Colon (tissue), 2 donors: ENCODE measurements at regions not wholly inside any gene's neighbourhood (a gene's known extent, or its start where the extent isn't known, plus 50 kb on each side); places are given as distances from the start of the nearest gene placed in this dataset.
"Not testable (repeated sequence)": the region's sequence is repeated elsewhere in the genome, so short reads cannot be mapped to it uniquely, and the experiment has no call there.

Experiments
- FAIRE-seq: peaks from 2 replicates; lab custom pipeline; 2012; peaks lifted over from hg19 to GRCh38; lab: Jason Lieb, UNC
- donor health status: control.
- donor health status: control.

DNA sequence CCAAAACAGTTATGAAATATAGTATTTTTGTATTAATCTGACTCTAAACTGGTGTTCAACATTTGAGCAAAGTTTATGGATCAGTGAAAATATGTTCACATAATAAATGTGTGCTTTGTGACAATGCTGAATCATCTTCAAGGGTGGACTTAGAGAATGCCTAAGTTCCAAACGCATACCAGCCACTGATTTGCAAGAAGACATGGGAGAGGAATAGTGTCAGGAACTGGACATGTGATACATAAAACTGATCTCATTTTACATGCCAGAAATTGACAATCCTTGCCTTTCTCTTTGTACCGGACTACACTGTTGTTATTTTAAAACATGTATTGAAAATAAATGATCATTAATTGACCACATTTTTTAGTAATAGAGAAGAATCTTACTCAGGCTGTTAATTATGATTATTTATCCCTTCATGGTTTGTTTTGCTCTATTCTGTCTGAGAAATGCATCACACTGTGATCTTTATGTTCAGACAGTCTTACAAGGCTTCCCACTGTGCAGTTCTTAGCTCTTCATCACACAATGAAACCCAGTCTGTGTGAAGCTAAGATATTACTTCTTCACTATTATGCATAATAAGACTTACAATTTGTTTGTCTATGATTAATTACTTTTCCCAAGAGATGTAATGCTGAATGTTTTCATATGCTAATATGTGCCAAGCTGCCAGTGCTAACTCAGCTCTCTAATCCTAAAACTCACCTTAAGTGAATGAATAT, 1180.6 kb upstream of the CDH8 start:
- no peak for FAIRE-seq

DNA sequence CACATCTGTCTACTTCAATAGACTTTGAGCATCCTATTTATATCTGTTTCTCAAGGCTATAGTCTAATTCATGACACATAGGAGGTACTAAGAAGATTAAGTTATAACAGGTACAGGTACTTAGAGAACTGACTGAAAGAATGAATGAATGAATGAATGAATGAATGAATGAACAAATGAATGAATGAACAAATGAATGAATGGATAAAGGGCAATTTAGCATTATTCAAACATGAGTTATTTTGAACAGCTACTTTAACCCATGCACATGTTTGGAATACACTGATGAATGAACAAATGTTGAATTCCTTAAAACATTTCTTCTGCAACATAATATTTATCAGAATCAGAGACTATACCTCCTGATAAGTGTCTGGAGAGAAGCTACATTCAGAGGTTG, 1165.6 kb upstream of the CDH8 start:
- no peak for FAIRE-seq

DNA sequence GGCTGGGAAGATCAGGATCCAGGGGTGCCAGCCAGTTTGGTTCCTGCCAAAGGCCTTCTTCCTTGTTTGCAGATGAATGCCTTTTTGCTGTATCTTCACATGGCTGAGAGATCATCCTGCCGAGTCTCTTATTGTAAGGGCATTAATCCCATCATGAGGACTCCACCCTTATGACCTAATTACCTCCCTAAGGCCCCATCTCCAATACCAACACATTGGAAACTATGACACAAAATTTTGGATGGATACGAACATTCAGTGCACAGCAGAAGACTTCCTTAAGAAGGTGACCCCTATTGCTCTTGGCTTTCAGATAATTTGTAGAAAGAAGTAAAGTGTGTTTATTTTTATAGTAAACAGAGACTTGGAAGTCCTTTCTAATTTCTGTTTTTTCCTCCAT, 1164.7 kb upstream of the CDH8 start:
- no peak for FAIRE-seq

DNA sequence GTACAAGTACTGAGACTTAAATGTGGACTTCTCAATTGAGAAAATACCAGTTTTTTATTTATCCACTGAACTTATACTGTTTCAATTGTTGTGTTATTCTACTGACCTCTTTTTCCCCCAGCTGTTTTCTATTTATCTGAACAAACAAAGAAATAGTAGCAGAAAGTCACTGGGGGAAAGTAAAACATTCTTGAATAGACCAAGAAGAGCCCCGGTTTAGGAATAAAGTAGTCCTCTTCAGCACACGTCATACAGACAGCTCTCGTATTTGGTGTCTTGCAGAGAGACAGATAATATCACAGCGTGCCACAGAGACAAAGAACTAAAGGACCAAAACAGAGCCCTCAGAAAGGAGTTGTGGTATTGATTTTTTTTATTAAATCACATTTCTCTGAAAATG, 1159.1 kb upstream of the CDH8 start:
- no peak for FAIRE-seq

DNA sequence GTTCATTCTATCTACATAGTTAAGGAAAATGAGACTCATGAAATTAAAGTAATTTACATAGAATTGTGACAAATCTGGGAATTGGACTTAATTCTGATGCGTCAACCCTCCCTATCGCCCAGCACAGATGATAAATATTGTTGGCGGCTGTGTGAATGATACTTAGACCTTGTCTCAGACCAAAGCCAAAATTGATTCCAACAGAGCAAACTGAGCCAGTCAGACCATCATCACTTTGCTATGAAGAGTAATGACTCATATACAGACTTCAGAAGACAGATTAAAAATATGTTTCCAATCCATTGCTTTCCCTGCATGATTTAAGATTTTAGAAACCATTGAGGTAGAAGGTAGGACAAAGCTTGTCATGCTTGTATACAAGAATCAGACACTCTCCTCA, 1156.7 kb upstream of the CDH8 start:
- FAIRE-seq: no peak

DNA sequence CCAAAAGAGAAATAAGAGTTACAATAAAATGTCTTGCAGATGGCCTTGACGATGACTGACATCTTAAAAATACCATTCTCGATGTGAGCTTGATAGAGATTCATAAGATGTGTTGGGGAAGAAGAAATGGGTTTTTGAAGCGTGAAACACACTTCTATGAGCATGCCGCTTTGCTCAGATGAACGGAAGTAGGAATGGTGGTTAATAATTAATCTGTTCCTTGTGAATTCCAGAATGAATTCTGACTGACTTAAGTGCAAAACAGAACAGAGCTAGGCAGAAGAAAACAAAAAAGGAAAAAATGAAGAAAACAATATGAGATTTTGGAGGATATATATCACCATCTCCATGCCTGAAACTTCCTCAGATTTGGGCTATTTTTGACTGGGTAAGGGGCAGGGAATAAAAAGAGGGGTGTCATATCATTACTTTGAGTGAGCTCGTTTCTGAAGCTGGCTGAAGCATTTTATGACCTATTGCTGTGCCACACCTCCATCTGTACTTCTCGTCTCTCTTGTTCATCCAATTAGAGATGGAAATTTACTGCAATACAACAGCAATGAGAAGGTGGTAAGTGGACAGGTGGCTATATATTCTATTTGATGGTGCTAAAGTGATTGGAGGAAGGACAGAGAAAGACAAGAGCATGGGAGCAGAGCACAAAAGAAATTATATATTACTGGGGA, 1152.0 kb upstream of the CDH8 start:
- no peak for FAIRE-seq

DNA sequence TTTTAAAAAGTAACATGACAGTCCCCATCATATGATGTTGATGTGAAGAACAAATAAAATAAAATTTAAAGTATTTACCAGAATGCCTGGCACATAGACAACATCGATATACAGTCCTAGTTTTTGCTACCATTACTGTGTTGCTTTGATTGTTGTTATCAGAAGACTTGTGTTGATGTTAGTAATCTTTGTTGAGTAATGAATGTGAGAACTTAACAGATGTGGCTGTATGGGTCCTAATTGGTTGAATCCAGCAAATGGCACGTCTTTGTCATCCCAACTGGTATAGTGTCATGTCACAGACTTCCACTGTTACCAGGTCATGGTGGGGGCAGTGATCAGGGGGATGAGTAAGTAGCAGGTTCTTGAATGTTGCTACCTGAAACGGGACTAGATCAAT, 1151.4 kb upstream of the CDH8 start:
- FAIRE-seq: no peak

DNA sequence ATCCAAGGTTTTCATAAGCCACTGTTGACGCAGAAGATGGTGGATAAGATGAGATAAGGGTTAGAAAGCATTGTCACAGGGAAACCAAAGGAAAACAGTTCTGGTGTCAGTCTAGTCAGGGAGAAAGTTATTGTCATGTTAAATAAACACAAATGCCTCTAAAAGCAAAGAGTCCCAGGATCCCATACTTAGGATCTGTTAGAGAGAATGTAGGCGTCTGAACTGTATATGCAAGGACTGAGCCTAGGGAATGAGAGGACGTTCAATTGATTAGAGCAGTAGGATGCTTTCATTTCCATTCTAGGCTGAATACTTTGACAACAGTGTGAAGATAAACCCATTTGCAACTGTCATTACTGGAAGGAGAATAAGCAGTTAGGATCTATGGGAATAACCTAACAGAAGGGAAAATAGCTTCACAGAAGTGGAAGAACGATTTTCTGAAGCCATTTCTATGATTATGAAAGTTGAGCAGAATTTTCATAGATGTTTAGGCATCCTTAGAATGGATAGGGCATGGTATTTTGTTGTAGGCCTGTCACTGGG, 1149.1 kb upstream of the CDH8 start:
- FAIRE-seq: no peak

DNA sequence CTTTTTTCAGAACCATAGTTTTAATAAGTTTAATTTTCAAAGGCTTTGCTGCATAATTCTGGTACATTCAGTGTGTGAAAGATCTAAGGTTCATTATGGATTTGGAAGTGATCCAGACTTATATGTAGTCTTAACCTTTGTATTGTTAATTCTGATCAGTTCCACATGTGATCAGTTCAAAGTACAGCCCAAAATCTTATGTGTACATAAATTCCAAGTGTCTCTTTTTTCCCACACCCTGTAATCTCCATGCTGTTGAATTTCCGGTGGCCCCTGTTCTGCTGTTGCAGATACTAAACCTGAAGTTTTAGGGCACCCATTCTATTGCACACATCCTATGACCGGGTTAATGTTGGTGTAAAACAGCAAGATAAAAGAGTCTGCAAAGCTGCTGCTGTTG, 1147.5 kb upstream of the CDH8 start:
- no peak for FAIRE-seq

DNA sequence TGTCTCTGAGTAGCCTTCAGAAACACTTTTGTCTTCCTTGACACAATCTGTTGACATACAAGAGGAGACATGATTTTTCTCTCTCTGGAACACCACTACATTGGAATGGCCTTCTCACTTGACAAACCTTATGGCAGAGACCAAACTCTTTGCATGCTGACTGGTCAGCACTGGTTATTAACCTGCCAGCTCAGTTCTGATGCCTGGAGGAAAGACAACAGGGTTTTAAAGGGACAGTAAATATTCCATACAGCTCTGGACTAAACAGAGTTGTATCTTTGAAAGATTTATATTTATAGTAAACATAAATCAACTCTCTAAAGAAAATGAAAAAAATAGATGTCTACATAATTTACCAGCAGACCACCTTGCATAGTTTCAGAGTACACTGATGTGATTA, 1139.1 kb upstream of the CDH8 start:
- FAIRE-seq: no peak

DNA sequence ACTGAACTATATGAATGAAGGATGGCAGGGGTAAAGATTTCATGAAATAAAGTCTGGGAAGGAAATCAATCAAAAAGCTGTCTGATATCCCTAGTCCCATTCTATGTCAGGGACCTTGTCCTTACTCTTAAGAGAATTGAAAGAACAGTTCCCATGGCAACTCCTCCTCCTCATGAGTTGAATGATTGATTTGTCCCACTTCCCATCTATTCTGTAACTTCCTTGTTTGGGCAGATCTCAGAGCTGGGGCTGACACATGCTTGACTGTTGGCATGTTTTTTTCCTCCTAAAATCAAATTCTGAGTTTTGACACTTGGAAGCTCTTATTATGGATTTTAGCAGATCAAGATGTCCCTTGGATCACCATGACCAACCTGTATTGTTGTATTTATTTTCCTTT, 1138.6 kb upstream of the CDH8 start:
- no peak for FAIRE-seq

DNA sequence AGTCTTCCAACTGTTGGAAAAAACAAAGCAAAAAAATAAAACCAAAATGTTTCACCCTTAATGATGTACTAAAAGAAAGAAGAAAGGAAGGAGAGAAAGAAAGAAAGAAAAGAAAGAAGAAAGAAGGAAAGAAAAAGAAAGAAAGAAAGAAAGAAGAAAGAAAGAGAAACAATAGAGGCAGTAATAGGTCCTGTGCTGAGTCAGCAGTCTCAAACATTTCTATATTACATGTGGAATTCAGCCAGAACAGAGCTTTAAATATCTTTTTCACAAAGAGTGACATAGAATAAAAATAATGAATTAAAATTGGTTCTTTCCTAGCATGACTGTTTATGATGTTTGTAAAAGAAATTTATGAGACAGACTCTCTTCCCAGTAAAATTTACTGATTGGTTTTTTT, 1135.3 kb upstream of the CDH8 start:
- no peak for FAIRE-seq

DNA sequence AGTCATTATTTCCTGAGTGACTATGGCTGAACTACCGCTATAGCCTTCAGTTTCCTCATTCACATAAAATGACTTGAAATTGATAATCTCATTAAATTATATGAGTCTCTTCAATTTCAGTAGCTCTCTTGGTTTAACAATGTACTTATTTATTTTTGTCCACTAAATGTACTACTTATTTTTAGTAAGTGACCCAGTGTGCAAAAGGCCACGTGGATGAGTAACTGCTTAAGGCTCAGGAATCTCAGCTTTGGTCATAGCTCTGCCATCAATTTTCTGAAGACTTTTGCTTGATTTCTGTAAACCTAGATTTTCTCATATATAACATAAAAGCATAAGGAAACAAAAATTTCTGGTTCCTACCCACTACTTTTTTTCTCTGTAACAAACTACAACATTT, 1132.9 kb upstream of the CDH8 start:
- no peak for FAIRE-seq

DNA sequence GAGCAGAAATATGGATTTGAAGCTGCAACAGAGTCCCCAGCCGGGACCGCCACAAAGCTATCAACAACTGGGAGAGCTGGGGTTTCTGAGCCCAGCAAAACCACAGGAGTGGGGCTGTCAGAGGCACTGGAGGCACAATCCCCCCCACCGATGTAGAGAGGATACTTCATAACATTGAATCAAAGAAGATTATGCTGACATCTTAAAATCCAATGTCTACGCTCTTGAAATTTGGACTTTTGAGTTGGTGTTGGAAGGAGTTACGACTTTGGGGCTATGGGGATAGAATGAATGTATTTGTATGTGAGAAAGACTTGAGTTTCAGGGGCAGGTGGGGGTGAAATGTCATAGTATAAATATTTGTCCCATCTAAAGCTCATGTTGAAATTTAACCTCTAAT, 1121.6 kb upstream of the CDH8 start:
- no peak for FAIRE-seq

DNA sequence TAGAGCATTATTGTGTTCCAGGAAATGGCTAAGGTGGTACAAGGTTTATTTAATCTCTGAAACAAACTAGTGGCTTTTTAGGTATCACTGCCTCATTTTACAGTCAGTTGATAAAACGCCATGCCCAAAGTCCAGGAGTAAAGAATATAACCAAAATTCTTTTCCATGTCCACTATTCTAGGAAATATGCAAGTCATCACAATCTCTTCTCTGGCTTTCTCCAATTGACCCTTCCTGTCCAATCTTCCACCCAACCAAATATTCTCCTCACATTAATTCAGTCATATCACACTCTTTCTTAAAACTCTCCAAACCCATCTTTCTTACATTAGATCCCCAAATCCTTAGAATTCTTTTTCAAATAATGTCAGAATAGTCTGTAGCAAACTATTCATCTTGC, 1110.0 kb upstream of the CDH8 start:
- FAIRE-seq: no peak

DNA sequence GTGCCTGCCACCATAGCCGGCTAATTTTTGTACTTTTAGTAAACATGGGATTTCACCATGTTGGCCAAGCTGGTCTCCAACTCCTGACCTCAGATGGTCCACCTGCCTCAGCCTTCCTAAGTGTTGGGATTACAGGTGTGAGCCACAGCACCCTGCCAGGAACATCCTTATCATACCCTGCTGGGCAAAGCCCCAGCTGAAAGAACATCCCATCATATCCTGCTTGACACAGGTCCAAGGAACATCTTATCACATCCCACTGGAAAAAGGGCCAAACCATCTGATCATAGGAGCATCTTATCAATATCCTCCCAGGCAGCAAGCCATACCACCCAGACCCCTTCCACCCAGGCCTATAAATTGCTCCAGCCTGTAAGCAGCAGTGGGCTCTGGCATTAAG, 1109.2 kb upstream of the CDH8 start:
- FAIRE-seq: no peak

DNA sequence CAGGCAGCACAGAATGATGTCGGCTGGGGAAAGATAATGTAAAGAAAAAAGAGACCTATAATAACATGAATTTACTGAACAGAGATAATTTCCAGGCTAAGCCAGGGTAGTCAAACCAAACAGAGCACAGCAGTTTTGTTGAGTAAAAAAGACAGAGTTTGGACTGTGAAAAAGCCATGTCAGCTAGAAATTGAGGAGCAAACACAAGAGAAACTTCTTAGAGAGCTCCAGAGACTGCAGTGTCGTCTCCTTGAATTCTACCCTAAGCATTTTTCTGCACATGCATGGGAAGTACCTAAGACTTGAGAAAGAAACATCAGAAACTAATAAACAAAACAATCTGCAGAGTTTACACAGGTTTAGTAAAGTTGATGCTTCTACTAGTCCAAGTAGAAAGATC, 1098.8 kb upstream of the CDH8 start:
- no peak for FAIRE-seq

DNA sequence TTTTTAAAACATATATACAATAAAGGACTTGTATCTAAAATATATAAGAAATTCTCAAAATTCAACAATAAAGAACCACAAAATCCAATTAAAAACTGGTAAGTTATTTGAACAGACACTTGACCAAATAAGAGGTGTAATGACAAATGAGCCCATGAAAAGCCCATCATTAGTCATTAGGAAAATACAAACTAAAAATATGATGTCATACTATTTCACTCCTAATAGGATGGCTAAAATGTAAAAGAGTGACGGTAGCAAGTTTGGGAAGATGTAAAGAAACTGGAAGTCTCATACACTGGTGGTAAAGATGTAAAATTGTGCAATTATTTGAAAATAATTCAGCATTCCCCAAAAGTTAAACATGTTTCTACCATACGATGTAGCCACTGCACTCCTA, 1095.3 kb upstream of the CDH8 start:
- no peak for FAIRE-seq

DNA sequence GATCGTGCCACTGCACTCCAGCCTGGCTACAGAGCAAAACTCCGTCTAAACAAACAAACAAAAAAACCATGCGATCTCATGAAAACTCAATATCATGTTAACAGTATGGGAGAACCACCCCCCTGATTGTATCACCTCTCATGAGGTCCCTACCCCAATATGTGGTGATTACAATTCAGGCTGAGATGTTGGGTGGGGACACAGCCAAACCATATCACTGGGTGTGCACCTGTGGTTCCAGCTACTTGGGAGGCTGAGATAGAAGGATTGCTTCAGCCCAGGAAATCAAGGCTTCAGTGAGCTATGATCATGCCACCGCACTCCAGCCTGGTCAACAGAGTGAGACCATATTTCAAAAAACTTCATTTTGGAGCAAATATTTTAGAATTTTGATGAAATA, 1094.7 kb upstream of the CDH8 start:
- no peak for FAIRE-seq

DNA sequence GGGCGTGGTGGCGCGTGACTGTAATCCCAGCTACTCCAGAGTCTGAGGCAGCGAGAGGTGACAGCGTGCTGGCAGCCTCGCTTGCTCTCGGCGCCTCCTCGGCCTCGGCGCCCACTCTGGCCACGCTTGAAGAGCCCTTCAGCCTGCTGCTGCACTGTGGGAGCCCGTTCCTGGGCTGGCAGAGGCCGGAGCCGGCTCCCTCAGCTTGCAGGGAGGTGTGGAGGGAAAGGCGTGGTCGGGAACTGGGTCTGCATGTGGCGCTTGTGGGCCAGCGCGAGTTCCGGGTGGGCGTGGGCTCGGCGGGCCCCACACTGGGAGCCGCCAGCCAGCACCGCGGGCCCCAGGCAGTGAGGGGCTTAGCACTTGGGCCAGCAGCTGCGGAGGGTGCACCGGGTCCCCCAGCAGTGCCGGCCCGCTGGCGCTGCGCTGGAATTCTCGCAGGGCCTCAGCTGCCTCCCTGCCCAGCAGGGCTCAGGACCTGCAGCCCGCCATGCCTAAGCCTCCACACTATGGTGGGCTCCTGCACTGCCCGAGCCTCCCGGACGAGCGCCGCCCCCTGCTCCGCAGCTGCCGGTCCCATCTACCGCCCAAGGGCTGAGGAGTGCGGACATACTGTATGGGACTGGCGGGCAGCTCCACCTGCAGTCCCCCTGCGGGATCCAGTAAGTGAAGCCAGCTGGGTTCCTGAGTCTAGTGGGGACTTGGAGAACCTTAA, 1093.3 kb upstream of the CDH8 start:
- no peak for FAIRE-seq

DNA sequence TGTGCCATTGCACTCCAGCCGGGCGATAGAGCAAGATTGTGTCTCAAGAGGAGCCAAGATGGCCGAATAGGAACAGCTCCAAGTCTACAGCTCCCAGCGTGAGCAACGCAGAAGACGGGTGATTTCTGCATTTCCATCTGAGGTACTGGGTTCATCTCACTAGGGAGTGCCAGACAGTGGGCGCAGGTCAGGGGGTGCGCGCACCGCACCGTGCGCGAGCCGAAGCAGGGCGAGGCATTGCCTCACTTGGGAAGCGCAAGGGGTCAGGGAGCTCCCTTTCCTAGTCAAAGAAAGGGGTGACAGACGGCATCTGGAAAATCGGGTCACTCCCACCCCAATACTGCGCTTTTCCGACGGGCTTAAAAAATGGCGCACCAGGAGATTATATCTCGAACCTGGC, 1083.7 kb upstream of the CDH8 start:
- FAIRE-seq: not testable (repeated sequence)

DNA sequence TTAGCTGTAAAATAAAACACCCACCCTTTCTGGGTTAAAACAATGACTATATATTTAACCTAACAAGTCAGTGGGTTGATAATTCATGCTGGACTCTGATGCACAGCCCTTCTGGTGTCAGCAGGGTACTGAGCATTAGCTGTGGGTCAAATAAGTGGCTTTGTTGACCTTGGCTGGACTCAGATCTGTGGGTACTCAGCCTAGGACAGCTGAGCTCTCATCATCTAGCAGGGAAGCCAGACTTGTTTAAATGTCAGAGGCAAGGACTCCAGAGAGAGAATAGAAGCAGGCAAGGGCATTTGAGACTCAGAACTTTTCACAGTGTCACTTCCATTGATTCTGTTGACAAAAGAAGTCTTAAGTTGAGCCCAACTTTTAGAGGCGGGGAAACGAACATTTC, 1063.8 kb upstream of the CDH8 start:
- FAIRE-seq: no peak

DNA sequence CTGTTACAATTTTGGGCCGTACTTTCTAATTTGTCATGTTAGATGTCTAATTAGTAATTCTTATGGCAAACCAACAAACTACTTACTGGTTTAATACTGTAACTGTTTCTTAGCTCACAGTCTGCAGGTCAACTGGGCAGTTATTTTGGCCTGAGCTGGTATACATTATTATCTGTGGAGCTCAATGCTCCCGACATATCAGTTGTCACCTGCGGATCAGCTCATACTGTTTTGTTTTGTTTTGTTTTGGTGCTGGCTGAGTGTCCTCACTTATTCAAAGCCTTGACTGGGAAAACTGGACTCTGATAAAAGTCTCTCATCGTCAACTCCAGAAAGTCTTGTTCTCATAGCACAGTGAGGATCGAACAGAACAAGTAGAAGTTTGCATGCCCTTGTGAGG, 1060.6 kb upstream of the CDH8 start:
- no peak for FAIRE-seq
